NCI-H774 (cell line): ENCODE measurements at regions not wholly inside any gene's neighbourhood (a gene's known extent, or its start where the extent isn't known, plus 50 kb on each side); places are given as distances from the start of the nearest gene placed in this dataset.
"Not testable (repeated sequence)": the region's sequence is repeated elsewhere in the genome, so short reads cannot be mapped to it uniquely, and the experiment has no call there.

Experiments
- DNase-seq: peaks from one replicate; lab custom pipeline; 2025; lab: John Stamatoyannopoulos, UW

DNA sequence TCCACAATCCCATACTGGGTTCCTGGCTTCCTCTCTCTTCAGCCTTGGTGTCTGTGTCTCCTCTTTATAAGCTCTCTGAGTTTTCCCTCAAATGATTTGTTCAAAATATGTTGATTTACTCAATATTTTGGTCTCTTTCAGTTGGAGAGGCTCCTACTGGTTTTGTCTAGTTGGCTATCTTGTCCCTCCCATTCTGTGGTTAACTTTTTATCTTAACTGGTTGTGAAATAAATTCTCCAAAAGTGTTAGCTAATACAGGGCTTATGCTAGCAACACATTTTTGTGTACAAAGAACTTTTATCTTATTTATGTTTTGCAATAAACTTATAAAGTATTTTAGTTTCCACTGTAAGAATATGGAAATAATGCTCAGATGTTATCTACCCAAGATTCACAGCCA is 200.9 kb downstream of the AASDHPPT start:
- DNase-seq: no peak

DNA sequence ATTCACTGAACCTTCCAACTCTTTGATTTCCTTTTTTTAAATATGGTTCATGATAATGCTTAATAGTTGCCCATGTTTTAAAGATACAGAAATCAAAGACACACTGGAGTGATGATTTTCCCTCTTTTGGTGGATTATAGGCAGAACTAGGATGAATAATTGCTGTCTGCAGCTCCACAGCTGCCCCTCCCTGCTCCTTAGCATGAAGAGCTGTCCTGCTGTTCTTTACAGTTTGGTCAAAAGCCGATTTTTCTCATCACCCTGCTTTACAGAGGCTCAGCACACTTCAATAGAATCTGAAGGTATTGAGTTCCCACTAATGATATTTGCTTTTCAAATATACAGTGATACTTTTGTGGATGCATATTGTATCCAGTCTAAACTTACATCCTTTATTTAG is 202.6 kb downstream of the AASDHPPT start:
- no peak for DNase-seq

DNA sequence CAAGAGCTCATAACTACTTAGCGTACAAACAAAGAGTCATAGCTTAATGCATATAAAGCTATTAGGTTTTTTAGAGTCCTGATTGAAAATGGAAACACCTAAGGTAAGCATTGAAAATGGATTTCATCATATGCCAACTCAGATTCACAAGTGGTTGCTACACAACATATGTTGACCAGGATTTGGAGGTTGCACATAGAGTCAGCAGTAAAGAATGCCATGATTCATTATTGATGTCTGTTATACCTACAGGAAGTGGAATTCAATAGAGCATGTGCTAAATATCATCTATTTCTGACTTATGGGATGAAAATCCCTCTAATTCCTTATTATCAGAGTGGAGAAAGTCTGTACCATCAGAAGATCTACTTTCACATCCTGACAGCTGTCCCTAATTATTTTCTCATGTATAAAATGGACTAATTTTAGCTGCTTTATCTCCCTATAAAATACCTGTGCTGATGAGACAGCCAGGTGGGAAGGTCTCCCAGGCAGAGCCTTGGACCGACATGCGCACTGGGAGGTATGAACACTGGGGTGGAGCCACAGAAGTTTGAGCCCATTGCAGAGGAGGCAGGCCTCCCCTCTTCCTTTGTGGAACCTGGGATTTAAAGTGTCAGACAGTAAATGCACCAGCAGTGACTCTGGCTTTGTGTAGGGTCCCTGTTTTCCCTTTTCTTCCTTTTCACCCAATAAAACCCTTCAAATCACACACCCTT is 204.2 kb downstream of the AASDHPPT start:
- DNase-seq: no peak

DNA sequence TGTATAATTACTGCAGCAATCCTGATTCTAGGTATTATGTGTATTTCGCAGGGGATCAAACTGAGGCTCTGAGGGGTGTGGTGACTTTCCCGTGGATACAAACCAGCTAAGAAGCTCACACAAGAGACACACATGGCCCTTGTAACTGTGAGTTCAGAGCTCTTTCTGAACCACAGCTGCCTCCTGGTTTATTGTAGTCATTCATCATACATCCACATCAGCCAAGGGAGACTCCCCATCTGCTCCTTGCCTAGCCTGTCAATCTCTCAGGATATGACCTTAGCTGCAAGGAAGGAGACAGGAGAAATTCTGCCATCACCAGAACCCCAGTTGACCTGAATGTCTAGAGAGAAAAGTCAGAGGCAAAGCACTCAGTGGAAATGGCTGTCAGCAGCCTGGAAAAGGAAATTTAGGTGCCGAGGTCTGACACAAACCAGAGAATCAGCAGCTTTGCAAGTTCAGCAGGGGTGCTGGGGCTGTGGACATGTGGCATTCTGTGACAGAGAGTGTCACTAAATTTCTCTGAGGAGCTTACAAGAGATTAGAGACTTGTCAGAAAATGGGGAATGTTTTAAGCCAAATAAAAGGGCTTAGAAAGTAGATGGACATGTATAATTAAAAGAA is 209.5 kb downstream of the AASDHPPT start:
- DNase-seq: no peak

DNA sequence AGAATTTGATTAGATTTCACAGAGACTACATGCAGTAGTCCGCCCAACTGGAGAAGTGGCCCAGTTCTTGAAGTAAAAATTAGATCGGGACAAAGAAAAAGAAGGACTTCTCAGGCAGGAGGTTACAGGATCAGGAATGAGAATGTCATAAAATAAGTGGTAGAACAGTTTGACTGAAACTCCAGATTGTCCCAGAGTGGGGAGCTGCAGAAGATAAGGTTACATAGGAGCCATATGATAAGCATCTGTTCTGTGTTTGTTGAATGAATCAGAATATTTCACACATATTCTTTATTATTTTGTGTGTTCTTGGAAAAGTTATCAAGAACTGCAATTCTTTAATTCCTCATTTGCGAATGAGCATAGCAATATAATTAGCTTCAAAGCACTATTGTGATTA is 210.6 kb downstream of the AASDHPPT start:
- DNase-seq: no peak

DNA sequence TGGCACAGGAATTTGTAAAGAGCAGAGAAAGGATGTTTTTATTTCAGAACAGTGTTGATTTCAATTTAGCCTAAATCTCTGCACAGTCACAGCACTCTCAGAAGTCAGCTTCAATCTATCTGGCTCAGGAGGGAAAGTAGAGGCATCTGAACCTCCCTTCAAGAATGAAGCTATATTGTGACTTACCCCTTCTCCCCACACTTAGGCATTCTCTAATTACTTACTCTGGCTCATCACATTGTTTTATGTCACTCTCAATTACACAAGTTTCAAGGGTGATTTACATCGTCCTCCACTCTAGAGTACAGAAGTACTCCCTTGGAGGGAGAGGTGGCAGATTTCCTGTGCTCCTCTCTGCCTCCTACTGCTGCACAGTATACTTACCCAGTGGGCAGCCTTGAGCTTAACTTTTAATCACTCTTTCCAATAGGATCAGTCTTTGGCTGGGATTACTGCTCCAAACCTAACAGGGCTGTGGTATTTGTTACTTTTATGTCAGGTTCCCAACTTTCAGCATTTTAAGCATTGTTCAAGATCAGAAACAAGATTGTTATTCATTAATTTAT is 211.4 kb downstream of the AASDHPPT start:
- no peak for DNase-seq

DNA sequence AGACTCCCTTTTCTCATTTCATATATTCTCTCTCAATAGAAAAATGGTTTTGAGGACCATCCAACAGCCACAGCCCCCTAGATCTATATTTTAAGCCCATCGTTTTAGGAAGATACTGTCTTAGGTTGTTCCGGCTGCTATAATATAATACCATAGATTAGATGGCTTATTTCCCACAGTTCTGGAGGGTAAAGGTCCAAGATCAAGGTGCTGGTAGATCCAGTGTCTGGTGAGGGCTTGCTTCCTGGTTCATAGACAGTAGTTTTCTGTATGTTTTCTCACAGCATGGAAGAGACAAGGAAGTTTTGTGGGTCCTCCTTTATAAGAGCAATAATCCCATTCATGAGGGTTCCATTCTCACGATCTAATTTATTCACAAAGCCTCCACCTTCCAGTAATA is 215.1 kb downstream of the AASDHPPT start:
- DNase-seq: no peak

DNA sequence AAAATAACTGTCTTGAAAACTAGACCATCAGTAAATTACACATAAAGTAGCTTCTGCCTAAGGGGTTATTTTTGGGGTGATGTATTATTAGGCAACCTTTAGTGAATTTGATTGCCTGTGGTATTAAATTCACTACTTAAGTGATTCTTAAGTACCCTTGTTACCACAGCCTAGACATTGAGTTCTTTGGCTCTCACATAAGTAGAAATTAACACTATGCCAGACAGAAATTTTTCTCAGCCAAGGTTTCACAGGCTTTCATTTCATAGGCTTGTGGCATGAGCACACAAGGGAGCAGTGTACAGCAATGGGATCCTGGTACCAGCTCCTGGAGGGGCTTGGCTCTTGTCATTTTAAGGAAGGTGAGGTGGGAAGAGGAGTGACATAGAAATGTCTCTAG is 218.5 kb downstream of the AASDHPPT start:
- no peak for DNase-seq

DNA sequence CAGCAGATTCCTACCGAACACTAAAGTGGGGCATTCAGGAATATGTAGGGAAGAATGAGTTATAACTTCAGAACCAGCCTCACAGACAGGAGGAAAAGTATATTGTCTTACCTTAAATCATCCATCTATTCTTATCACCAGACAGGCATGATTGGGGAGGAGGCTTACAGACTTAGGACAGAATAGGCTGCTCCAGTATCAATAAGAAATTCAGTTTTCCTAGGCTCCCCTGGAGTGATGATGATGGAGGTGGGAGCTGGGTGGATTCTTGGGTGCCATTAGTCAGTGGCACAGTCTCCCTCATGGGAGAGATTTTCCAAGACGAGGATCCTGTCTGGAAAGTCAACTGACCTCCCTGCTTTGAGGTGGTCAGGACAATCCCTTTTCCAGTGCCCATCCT is 225.0 kb downstream of the AASDHPPT start:
- no peak for DNase-seq

DNA sequence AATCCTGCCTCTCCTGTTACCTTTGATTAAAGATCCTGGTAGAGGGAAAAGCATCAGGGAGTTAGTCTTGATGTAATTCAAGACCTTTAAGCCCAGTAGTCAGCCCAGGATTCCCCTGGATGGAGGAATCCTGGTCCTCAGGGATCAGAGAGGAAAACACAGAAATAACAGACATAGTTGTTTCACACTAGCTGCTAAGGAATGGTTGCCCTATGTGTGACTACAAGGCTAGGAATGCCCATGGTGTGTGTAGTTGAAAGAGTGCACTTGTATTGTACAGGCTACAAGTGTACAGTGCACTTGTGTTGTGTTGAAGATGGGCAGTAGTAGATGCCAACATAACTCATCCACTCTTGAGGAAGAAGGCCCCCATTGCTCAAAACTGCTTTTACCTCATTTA is 226.8 kb downstream of the AASDHPPT start:
- no peak for DNase-seq

DNA sequence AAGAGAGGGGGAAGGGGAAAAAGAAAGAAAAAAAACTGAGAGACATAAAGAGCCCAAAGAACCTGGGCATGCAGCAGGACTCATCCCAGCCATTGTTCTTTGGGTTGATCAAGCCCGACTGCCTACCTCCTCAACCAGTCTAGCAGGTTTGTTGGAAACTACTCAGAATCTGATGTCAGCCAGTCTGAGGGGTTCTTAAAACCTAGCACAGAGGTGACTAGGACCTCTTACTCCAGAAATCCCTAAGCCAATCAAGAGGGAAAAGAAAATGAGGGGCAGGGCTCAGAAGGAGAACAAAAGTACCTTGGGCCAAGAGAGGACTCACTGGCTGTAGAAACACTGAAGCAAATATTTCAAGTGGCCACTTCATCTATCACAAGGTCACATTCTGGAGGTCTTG is 228.0 kb downstream of the AASDHPPT start:
- DNase-seq: no peak

DNA sequence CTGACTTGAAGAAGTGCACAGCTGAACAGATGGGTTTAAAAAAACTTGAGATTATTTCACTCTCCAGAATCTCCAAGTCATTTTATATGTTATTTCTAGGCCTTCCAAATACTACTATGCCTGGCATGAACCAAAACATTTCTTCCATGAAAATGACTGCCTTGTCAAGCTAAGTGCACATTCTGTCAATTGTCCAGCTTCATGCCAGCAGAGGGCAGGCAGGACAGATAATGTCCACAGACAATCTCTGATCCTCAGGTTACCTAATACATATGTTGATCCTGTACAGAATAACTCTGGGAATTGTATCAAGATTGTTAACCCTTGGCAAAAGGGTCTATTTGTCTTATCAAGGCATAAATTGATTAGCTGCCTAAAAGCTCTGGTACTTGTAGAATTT is 229.5 kb downstream of the AASDHPPT start:
- no peak for DNase-seq

DNA sequence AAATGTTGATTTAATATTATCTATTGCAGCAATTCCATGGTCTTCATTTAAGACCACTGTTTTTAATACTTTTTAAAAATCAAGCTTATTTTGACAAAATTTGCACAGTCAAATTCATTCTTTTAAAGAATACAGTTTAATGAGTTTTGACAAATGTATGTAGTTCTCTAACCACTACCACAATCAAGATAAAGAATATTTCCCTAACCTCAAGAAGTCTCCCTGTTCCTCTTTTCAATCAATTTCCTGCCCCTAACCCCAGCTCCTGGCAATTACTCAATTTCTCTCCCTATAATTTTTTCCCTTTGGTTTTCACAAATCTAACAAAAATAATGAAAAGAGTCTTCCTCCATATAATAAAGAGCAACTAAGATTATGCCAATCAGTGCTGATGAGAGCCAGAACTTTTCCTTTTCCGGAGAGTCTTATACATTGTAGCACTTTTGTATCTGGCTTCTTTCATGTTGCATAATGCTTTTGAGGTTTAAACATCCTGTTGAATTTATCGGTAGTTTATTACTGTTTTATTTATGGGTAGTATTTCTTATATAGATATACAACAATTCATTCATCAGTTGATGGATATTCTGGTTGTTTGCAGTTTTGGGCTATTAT is 231.7 kb downstream of the AASDHPPT start:
- no peak for DNase-seq

DNA sequence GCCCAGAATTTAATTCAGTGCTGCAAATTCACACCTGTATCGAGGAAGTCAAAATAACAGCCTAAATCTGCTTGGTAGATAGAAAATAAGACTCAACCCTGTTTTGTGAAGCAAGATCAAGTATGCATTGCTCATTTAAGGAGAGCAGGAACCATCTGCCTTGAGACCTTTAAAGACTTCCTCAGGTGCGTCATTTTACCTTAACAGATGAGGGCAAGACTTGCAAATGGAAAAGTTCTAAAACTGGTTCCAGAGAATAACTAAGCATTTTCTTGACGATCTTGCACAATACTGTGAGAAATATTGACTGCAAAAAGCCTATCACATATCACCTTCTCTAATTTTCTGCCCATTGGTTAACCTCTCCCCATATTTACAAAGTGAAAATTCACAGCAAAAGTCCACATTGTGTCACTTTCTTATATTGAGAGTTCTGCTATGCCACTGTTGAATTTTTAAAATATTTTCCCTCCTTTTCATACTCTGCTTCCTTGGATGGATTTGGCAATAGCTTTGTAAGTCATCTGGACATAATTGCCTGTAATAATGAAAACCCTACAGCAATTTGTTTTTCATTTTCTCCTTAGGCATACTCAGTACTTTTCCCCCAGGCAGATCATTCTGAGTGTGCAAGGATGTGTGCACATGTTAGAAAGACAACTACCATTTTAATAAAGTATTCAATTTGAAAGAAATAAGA is 234.2 kb downstream of the AASDHPPT start:
- DNase-seq: no peak

DNA sequence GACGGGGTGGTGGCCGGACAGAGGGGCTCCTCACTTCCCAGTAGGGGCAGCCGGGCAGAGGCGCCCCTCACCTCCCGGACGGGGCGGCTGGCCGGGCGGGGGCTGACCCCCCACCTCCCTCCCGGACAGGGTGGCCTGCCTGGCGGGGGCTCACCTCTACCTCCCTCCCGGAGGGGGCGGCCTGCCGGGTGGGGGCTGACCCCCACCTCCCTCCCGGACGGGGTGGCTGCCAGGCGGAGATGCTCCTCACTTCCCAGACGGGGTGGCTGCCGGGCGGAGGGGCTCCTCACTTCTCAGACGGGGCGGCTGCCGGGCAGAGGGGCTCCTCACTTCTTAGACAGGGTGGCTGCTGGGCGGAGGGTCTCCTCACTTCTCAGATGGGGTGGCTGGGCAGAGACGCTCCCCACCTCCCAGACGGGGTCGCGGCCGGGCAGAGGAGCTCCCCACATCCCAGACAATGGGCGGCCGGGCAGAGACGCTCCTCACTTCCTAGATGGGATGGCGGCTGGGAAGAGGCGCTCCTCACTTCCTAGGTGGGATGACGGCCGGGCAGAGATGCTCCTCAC is 239.8 kb downstream of the AASDHPPT start:
- not testable (repeated sequence) for DNase-seq

DNA sequence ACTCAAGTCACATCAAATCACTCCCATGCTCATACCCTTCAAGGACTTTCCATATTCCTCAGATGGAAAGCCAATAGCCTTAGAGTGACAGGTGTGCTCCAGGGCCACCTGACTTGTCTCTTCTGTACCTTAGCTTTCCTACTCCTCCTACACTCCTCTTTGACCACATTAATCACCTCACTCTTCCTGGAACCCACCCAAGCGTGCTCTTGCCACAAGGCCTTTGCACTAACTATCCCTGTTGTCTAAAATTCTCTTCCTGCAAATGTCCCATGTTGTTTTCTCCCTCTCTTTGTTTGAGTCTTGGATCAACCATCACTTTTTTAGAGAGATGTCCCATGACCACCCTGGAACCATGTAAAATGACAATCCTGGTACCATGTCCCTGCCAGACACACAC is 244.1 kb downstream of the AASDHPPT start:
- no peak for DNase-seq

DNA sequence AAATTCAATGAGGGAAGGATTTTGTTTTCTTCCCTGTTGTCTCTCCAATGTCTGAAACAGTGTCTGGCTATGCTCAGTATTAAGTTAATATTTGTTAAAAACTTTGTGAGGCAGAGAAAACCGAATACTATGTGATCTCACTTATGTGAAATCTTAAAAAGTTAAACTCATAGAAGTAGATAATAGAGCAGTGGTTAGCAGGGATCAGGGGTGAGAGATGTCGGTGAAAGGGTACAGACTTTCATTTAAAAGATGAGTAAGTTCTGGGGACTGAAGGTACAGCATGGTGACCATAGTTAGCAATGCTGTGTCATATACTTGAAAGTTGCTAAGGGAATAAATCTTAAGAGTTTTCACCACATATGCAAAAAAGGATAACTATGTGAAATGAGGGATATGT is 244.6 kb downstream of the AASDHPPT start:
- no peak for DNase-seq

DNA sequence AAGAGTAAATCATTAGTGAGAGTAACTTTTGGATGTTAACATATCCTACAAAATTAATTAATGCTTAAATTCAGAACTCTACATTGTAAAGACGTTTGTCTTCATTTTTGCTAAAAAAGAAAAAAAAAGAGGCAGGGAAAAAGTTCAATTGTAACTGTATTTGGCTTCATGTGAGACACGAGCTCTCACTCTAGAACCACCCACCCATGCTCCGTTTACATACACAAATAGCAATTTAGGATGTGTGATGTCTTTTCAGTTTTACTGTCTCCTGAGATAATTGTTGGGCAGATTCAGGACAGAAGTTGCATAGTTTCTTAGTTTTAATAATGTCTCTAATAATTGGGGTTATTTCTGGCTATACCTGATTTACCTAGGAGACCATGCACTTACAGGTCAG is 248.6 kb downstream of the AASDHPPT start:
- DNase-seq: no peak

DNA sequence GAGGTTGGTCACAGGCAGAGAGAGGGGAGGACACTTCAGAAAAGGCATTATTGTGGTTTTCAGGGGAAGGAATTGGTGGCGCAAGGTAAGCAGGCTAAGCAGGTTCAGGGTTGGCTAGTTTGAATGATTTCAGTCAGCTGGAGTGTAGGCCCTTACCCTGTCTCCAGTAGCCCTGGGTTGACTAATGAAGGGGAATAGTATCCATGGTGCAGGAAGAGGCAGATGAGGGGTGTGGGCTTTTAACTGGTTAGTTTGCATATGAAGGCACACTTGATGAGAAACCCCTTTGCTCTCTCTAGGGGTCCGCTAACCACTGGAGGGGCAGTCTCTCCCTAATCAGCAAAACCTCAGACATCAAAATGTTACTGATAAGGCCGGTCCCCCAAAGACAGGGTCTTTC is 249.7 kb downstream of the AASDHPPT start:
- no peak for DNase-seq

DNA sequence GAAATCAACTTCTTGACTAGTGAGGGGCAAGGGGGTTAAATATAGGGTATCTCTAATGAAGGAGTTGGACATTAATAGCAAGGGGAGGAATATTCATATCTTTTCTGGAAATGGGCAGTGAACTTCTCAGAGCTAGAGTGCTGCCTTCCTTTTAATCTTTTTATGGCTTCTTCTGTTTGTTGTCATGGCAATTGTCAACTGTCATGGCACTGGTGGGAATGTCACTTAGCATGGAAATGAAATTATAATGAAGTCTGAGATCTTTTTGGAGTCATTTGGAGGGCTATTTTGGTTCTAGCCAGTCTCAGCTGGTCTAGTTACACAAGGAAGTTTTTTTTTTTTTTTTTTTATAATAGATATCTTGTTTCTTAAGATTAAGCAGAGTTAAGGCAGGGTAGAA is 250.2 kb downstream of the AASDHPPT start:
- no peak for DNase-seq

DNA sequence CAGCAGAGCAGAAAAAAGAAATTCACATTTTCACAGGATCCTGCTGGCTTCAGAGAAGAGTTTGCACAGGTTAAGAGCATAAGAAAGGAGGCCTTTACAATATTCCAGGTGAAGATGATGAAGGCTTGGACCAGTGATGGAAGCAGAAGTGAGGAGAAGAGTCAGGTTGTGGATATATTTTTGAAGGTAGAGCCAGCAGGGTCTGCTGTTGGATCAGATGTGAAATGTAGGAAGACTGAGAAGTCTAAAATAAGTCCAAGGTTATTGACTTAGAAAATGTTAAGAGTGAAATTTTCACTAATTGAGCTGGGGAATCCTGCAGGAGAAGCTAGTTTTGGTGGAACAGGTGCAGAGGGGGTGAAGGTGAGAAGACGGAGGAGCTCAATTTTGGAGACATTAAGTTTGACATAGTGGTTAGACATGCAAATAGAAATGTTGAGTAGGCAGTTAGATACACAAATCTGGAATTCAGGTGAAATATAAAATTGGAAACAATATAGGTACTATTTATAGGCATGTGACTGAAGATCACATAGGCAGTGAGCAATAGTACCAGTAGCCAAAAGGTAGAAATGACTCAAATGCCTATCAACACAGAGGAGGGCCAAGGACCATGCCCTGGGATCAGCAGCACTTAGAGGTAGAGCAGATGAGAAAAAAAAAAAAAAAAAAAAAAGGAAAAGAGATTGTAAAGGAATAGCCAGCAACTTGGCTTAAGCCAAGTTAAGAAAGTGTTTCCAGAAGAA is 252.0 kb downstream of the AASDHPPT start:
- DNase-seq: no peak

DNA sequence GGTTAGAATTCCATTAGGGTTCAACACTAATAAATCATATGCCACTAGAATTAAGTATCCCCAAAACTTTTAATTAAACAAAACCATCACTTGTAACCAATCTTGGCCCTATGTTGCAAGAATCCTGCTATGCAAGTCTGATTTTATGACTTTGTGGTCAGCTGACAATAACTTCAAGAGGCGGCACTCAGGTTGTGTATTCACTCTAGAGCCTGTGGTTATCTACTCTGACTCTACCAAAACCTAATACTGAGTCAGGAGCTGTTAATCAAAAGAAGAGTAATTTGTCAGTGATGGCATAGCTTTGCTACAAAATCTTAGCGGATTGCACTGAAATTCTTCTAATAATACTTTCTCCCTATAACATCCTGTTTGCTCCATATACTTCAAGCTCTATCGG is 253.7 kb downstream of the AASDHPPT start:
- DNase-seq: no peak
